Mucosa of descending colon (tissue), 3 donors: ENCODE measurements at regions not wholly inside any gene's neighbourhood (a gene's known extent, or its start where the extent isn't known, plus 50 kb on each side); places are given as distances from the start of the nearest gene placed in this dataset.

Source experiments
- ATAC-seq: fragments of 200-7000 bp; cut with Tn5 transposase; one replicate; pipeline ENCODE4 v1.9.1; 2020; ENCODE audit warnings: mild to moderate bottlenecking, moderate library complexity
- DNase-seq, 3 donors: peaks; one replicate each; pipeline ENCODE4 v3.0.0-alpha.2; 2020
- H3K36me3 ChIP-seq: fragments of 200-600 bp; one replicate; pipeline ENCODE4 v1.8.0; 2021; ENCODE audit warnings: low read depth, mild to moderate bottlenecking
- H3K4me1 ChIP-seq: fragments of 200-600 bp; one replicate; pipeline ENCODE4 v1.8.0; 2021; ENCODE audit warnings: low read depth, mild to moderate bottlenecking
- H3K4me3 ChIP-seq: fragments of 200-600 bp; one replicate; pipeline ENCODE4 v1.8.0; 2021; ENCODE audit warnings: mild to moderate bottlenecking
- H3K9me3 ChIP-seq: fragments of 200-600 bp; one replicate; pipeline ENCODE4 v1.8.0; 2021; ENCODE audit warnings: mild to moderate bottlenecking
- CTCF ChIP-seq: fragments of 200-600 bp; IDR thresholded peaks from one replicate; pipeline ENCODE4 v1.8.0; 2022; ENCODE audit warnings: antibody characterized with exemption, mild to moderate bottlenecking
- intact Hi-C, 2 donors: fragments of 100-400 bp; cut with DNase I in 1 of 2; cut with micrococcal nuclease in 1 of 2; formaldehyde crosslinking; loops; one replicate each; pipeline versions ENCODE4 v1.11.0 to v1.11.1; 2022; cut with DNase I, micrococcal nuclease
- donor health status: DM: no; HTN: no; CAD: no; lungs with moderate emphysema.
- donor health status: DM: no; HTN: no; CAD: no.
- donor health status: DM: no; HTN: yes; CAD: no.

GRCh38 chr13:50690006-50690405, 153.5 kb downstream of the DLEU7 start:
- DNase-seq (no peak), ATAC-seq (no peak)
- no peaks in the 10 kb centered on the region for H3K9me3 ChIP-seq
- no peaks in the 10 kb centered on the region for H3K36me3 ChIP-seq
- no peaks in the 10 kb centered on the region for H3K4me1 ChIP-seq
- TF ChIP-seq CTCF = no peak
- intact Hi-C loops = no loop called here
- no peak overlapping the region for H3K4me3 ChIP-seq

GRCh38 chr13:50691176-50691680, 152.3 kb downstream of the DLEU7 start:
- intact Hi-C loops = no loop called here
- Histone ChIP-seq H3K9me3 (no peaks in the 10 kb centered on the region), H3K4me1 (no peaks in the 10 kb centered on the region), H3K4me3 (no peak overlapping the region), H3K36me3 (no peaks in the 10 kb centered on the region)
- TF ChIP-seq CTCF = no peak
- ATAC-seq (no peak), DNase-seq (no peak)

- Histone ChIP-seq H3K4me3 (no peak overlapping the region), H3K36me3 (no peaks in the 10 kb centered on the region), H3K9me3 (no peaks in the 10 kb centered on the region), H3K4me1 (no peaks in the 10 kb centered on the region)
- DNase-seq (no peak), ATAC-seq (no peak)
- TF ChIP-seq CTCF = no peak
- intact Hi-C loops = no loop called here
Observed at GRCh38 chr13:50691681-50692263, 151.7 kb downstream of the DLEU7 start.

GRCh38 chr13:50692396-50692915, 151.0 kb downstream of the DLEU7 start:
- Histone ChIP-seq H3K4me1 (no peaks in the 10 kb centered on the region), H3K9me3 (no peaks in the 10 kb centered on the region), H3K4me3 (no peak overlapping the region), H3K36me3 (no peaks in the 10 kb centered on the region)
- ATAC-seq = no peak
- no peak for TF ChIP-seq CTCF
- DNase-seq = no peak
- intact Hi-C loops = no loop called here

- Histone ChIP-seq H3K9me3 (no peaks in the 10 kb centered on the region), H3K4me3 (no peak overlapping the region), H3K36me3 (no peaks in the 10 kb centered on the region), H3K4me1 (no peaks in the 10 kb centered on the region)
- DNase-seq = no peak
- no peak for ATAC-seq
- intact Hi-C loops = no loop called here
- TF ChIP-seq CTCF = no peak
Observed at GRCh38 chr13:50693727-50694126, 149.8 kb downstream of the DLEU7 start.
